ENCODE measurements at regions not wholly inside any gene's neighbourhood (a gene's known extent, or its start where the extent isn't known, plus 50 kb on each side); places are given as distances from the start of the nearest gene placed in this dataset.

DNA sequence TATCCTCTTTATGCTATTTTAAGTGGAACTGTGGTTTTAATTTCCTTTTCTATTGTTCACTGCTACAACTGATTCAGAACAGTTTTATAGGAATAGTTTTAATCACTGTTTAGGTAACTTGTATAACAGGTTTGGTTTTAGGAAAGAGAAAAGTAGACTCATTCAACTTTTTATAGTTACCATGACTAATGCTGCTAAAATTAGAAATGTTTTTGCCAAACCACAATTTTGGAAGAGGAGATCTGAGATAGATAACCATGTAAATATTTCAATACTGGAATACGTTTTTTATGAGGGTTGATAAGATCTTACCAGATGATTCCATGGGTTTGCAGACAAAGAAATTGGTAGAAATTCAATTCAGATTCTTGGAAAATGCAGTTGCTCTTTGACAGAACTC is 404.6 kb upstream of the ARRDC3 start:
- TF ChIP-seq NFIC (IDR thresholded peaks at IDR 0.05) (no peak), FOXM1 (IDR thresholded peaks at IDR 0.05; ENCODE audit: borderline replicate concordance, low read depth) (no peak), CEBPB (IDR thresholded peaks at IDR 0.05) (no peak), YY1 (IDR thresholded peaks at IDR 0.05; ENCODE audit: low read depth) (no peak), TEAD4 (IDR thresholded peaks at IDR 0.05) (no peak), TCF12 (IDR thresholded peaks at IDR 0.05; ENCODE audit: low read depth) (no peak), CREB1 (IDR thresholded peaks at IDR 0.05; ENCODE audit: low read depth) (no peak)
- TF ChIP-seq, protein P1, sequence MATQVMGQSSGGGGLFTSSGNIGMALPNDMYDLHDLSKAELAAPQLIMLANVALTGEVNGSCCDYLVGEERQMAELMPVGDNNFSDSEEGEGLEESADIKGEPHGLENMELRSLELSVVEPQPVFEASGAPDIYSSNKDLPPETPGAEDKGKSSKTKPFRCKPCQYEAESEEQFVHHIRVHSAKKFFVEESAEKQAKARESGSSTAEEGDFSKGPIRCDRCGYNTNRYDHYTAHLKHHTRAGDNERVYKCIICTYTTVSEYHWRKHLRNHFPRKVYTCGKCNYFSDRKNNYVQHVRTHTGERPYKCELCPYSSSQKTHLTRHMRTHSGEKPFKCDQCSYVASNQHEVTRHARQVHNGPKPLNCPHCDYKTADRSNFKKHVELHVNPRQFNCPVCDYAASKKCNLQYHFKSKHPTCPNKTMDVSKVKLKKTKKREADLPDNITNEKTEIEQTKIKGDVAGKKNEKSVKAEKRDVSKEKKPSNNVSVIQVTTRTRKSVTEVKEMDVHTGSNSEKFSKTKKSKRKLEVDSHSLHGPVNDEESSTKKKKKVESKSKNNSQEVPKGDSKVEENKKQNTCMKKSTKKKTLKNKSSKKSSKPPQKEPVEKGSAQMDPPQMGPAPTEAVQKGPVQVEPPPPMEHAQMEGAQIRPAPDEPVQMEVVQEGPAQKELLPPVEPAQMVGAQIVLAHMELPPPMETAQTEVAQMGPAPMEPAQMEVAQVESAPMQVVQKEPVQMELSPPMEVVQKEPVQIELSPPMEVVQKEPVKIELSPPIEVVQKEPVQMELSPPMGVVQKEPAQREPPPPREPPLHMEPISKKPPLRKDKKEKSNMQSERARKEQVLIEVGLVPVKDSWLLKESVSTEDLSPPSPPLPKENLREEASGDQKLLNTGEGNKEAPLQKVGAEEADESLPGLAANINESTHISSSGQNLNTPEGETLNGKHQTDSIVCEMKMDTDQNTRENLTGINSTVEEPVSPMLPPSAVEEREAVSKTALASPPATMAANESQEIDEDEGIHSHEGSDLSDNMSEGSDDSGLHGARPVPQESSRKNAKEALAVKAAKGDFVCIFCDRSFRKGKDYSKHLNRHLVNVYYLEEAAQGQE (IDR thresholded peaks at IDR 0.05; ENCODE audit: low read depth): no peak

DNA sequence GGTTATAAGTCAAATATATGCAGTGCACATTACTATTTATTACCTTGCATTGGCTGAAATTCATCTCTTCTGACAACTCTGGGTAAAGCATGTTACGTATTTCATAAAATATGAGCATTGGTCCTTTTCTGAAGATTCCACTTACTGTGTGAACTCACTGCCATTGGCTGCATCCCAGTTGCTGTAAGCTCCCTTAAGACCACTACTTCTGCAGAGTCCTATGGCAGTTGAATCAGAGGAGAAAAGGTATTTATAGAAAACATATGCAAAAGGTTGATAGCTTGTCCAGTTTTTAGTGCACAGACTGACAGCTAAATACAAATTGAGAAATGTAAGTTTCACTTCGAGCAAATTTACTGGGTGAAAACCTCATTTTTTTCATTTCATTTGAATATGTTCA is 394.6 kb upstream of the ARRDC3 start:
- TF ChIP-seq CEBPB (IDR thresholded peaks at IDR 0.05) (no peak), NFIC (IDR thresholded peaks at IDR 0.05) (no peak), EGR1 (IDR thresholded peaks at IDR 0.05) (no peak), TCF12 (IDR thresholded peaks at IDR 0.05; ENCODE audit: low read depth) (no peak), EP300 (IDR thresholded peaks at IDR 0.05; ENCODE audit: borderline replicate concordance) (no peak), TEAD4 (IDR thresholded peaks at IDR 0.05) (no peak), CREB1 (IDR thresholded peaks at IDR 0.05; ENCODE audit: low read depth) (no peak), RAD21 (IDR thresholded peaks at IDR 0.05; ENCODE audit: low read depth) (no peak), FOXM1 (IDR thresholded peaks at IDR 0.05; ENCODE audit: borderline replicate concordance, low read depth) (no peak), YY1 (IDR thresholded peaks at IDR 0.05; ENCODE audit: low read depth) (no peak), ZBTB7A (IDR thresholded peaks at IDR 0.05; ENCODE audit: low read depth) (no peak), TAF1 (IDR thresholded peaks at IDR 0.05; ENCODE audit: low read depth) (no peak)
- TF ChIP-seq, protein P2, sequence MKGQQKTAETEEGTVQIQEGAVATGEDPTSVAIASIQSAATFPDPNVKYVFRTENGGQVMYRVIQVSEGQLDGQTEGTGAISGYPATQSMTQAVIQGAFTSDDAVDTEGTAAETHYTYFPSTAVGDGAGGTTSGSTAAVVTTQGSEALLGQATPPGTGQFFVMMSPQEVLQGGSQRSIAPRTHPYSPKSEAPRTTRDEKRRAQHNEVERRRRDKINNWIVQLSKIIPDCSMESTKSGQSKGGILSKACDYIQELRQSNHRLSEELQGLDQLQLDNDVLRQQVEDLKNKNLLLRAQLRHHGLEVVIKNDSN (IDR thresholded peaks at IDR 0.05): no peak
- TF ChIP-seq, protein P3, sequence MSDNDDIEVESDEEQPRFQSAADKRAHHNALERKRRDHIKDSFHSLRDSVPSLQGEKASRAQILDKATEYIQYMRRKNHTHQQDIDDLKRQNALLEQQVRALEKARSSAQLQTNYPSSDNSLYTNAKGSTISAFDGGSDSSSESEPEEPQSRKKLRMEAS (IDR thresholded peaks at IDR 0.05): no peak
- TF ChIP-seq, protein P1 (IDR thresholded peaks at IDR 0.05; ENCODE audit: low read depth): no peak

DNA sequence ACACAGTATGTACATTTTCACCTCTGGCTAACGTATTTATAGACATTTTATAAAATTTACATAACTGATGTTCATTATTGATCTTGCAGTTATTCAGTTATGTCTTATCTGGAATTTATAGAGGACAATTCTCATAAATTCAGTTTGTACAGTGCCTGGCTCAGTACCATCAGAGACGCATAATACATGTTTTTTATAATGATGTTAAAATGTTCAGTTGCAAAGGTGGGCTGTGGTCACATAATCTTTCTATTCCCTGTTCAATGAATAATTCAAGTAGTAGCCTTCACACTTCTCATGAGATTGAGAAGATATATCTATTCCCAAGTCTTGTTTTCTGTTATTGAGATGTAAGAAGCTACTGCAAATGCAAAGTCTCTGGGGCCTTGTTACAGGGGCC is 393.1 kb upstream of the ARRDC3 start:
- no peak for TF ChIP-seq CEBPB (IDR thresholded peaks at IDR 0.05)
- no peak for TF ChIP-seq NFIC (IDR thresholded peaks at IDR 0.05)
- TF ChIP-seq YY1 (IDR thresholded peaks at IDR 0.05; ENCODE audit: low read depth): no peak
- TF ChIP-seq ZBTB7A (IDR thresholded peaks at IDR 0.05; ENCODE audit: low read depth): no peak
- no peak for TF ChIP-seq TEAD4 (IDR thresholded peaks at IDR 0.05)
- no peak for TF ChIP-seq RAD21 (IDR thresholded peaks at IDR 0.05; ENCODE audit: low read depth)
- no peak for TF ChIP-seq TCF12 (IDR thresholded peaks at IDR 0.05; ENCODE audit: low read depth)
- no peak for TF ChIP-seq EGR1 (IDR thresholded peaks at IDR 0.05)
- TF ChIP-seq CREB1 (IDR thresholded peaks at IDR 0.05; ENCODE audit: low read depth): no peak
- TF ChIP-seq, protein P1 (IDR thresholded peaks at IDR 0.05; ENCODE audit: low read depth): no peak
- TF ChIP-seq, protein P2 (IDR thresholded peaks at IDR 0.05): no peak
- TF ChIP-seq TAF1 (IDR thresholded peaks at IDR 0.05; ENCODE audit: low read depth): no peak
- TF ChIP-seq EP300 (IDR thresholded peaks at IDR 0.05; ENCODE audit: borderline replicate concordance): no peak
- TF ChIP-seq FOXM1 (IDR thresholded peaks at IDR 0.05; ENCODE audit: borderline replicate concordance, low read depth): no peak
- TF ChIP-seq, protein P3 (IDR thresholded peaks at IDR 0.05): no peak

DNA sequence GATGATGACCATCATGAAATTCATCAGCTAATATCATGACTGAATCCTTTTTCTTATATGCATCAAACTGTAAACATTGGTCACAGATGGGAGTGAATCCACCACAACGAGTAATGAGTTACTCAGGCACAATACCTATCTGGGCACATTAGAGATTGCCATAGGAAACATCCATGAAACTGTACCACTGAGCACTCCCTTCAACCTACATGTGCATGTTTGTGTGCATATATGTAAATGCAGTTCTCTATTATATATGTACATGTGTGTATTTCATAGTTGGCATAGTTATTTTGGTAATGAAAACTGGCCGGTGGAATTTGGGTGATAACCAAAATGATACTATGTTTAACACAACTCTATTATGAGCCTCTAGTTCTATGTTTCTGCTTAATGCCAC is 387.3 kb upstream of the ARRDC3 start:
- no peak for TF ChIP-seq YY1 (IDR thresholded peaks at IDR 0.05; ENCODE audit: low read depth)
- TF ChIP-seq RAD21 (IDR thresholded peaks at IDR 0.05; ENCODE audit: low read depth): no peak
- no peak for TF ChIP-seq EGR1 (IDR thresholded peaks at IDR 0.05)
- TF ChIP-seq NFIC (IDR thresholded peaks at IDR 0.05): no peak
- TF ChIP-seq, protein P1 (IDR thresholded peaks at IDR 0.05; ENCODE audit: low read depth): no peak
- no peak for TF ChIP-seq FOXM1 (IDR thresholded peaks at IDR 0.05; ENCODE audit: borderline replicate concordance, low read depth)
- no peak for TF ChIP-seq TEAD4 (IDR thresholded peaks at IDR 0.05)
- TF ChIP-seq CREB1 (IDR thresholded peaks at IDR 0.05; ENCODE audit: low read depth): no peak
- TF ChIP-seq, protein P3 (IDR thresholded peaks at IDR 0.05): no peak
- no peak for TF ChIP-seq ZBTB7A (IDR thresholded peaks at IDR 0.05; ENCODE audit: low read depth)
- TF ChIP-seq TCF12 (IDR thresholded peaks at IDR 0.05; ENCODE audit: low read depth): no peak
- no peak for TF ChIP-seq TAF1 (IDR thresholded peaks at IDR 0.05; ENCODE audit: low read depth)
